ENCODE measurements at regions not wholly inside any gene's neighbourhood (a gene's known extent, or its start where the extent isn't known, plus 50 kb on each side); places are given as distances from the start of the nearest gene placed in this dataset.

- H3K27ac ChIP-seq (ENCODE audit: extremely low read length, insufficient read depth, low read length) = no peak overlapping the region
- H3K4me1 ChIP-seq (ENCODE audit: insufficient read depth, low read length) = no peaks in the 10 kb centered on the region
- no peak for FAIRE-seq
- ATAC-seq = no peak
- in situ Hi-C loops (cut with HindIII; ENCODE audit: extremely low pct_ligation_motif_present, low pct_unique_long_range_greater_than_20kb) (no loop called here), intact Hi-C loops (cut with micrococcal nuclease; ENCODE audit: unreplicated experiment) (no loop called here)
- H3K36me3 ChIP-seq (replicated peaks in 1 of 2; ENCODE audit: control insufficient read depth in 1 of 2, insufficient read depth in 2 of 2, low read length in 2 of 2) = no peaks in the 10 kb centered on the region
- H3K9me3 ChIP-seq (ENCODE audit: low read length) = no peaks in the 10 kb centered on the region
- TF ChIP-seq ZIK1 (CRISPR knock-in tag; IDR thresholded peaks at IDR 0.05; ENCODE audit: borderline replicate concordance, low read depth) (no peak), ELK4 (CRISPR knock-in tag; IDR thresholded peaks at IDR 0.05; ENCODE audit: borderline replicate concordance) (no peak), HMGA1 (CRISPR knock-in tag; conservative IDR thresholded peaks at IDR 0.05) (no peak), ZMYM4 (CRISPR knock-in tag; IDR thresholded peaks at IDR 0.05) (no peak), GABPA (IDR thresholded peaks at IDR 0.05; ENCODE audit: low read depth, low read length) (no peak), GABPA (CRISPR knock-in tag; IDR thresholded peaks at IDR 0.05; ENCODE audit: low read depth) (no peak), NR0B2 (CRISPR knock-in tag; IDR thresholded peaks at IDR 0.05) (no peak), ATF5 (CRISPR knock-in tag; IDR thresholded peaks at IDR 0.05; ENCODE audit: low read depth) (no peak), IRF2 (CRISPR knock-in tag; IDR thresholded peaks at IDR 0.05) (no peak), ELF3 (CRISPR knock-in tag; IDR thresholded peaks at IDR 0.05) (no peak), ZBTB8A (CRISPR knock-in tag; IDR thresholded peaks at IDR 0.05; ENCODE audit: borderline replicate concordance, low read depth) (no peak)
- H3K27me3 ChIP-seq (ENCODE audit: control insufficient read depth in 1 of 2, insufficient read depth in 2 of 2, low read length in 2 of 2) = no peaks in the 10 kb centered on the region
- no peak overlapping the region for H3K4me2 ChIP-seq (ENCODE audit: low read depth, low read length)
- H3K9ac ChIP-seq (ENCODE audit: insufficient read depth, low read depth, low read length) = no peak overlapping the region
- ChIA-PET POLR2A (no interaction called here), CTCF (ENCODE audit: low intra/inter-chr PET ratio, low total read pairs) (no interaction called here)
- WGBS (ENCODE audit: low lambda C conversion rate) = 0% methylated on average over 6 of the region's 6 CpGs
- H2AFZ ChIP-seq (ENCODE audit: low read length) = no peak overlapping the region
- BruUV-seq (replicated peaks) = no TSS peak
- H4K20me1 ChIP-seq (ENCODE audit: insufficient read depth, low read length) = no peaks in the 10 kb centered on the region
- H3K4me3 ChIP-seq (replicated peaks in 1 of 3; ENCODE audit: insufficient read depth in 1 of 3, low read depth in 2 of 3, low read length in 3 of 3) = no peak overlapping the region
- DNase-seq (ENCODE audit: low spot score) = no peak
- H3K79me2 ChIP-seq (ENCODE audit: insufficient read depth, low read length) = no peaks in the 10 kb centered on the region
Observed at GRCh38 chr6:153367021-153367420, 235.9 kb upstream of the RGS17 start.
